H1 (cell line): ENCODE measurements at regions not wholly inside any gene's neighbourhood (a gene's known extent, or its start where the extent isn't known, plus 50 kb on each side); places are given as distances from the start of the nearest gene placed in this dataset.
A peak's percentile ranks its signal among the peaks of the same experiment; 100 is the strongest.

Experiments
- CTCF ChIA-PET: fragments of 300-600 bp; sonication (Branson Sonifier 250); formaldehyde crosslinking; loops from one replicate; lab custom pipeline; 2021; ENCODE audit not compliant: partially characterized antibody; lab: Charles Lee
- POLR2A ChIA-PET: fragments of 300-600 bp; sonication (Branson Sonifier 250); formaldehyde crosslinking; loops from one replicate; lab custom pipeline; 2021; ENCODE audit warnings: inconsistent platforms; ENCODE audit not compliant: partially characterized antibody; lab: Charles Lee
- DNase-seq, 2 experiments: peaks; one replicate each; pipeline versions ENCODE4 v3.0.0 to v3.0.0-alpha.2; 2010 to 2022; ENCODE audit warnings: low spot score in 2 of 2, low read depth in 1 of 2, mixed read lengths in 1 of 2
- FAIRE-seq: peaks from 2 replicates; lab custom pipeline; 2011; peaks lifted over from hg19 to GRCh38; lab: Jason Lieb, UNC
- H2AFZ ChIP-seq: 2 replicates; pipeline ENCODE4 v1.8.1; 2012; ENCODE audit warnings: low read length, inconsistent platforms
- H2AK5ac ChIP-seq: 2 replicates; pipeline ENCODE4 v1.6.1; 2013; ENCODE audit warnings: low read depth, low read length
- H2BK120ac ChIP-seq: replicated peaks from 2 replicates; pipeline ENCODE3; 2013; ENCODE audit warnings: low read depth, low read length, inconsistent platforms
- H2BK12ac ChIP-seq: 2 replicates; pipeline ENCODE4 v1.6.1; 2013; ENCODE audit warnings: low read depth, low read length
- H2BK15ac ChIP-seq: 2 replicates; pipeline ENCODE4 v1.6.1; 2013; ENCODE audit warnings: low read length
- H2BK20ac ChIP-seq: 2 replicates; pipeline ENCODE4 v1.6.1; 2013; ENCODE audit warnings: low read length
- H2BK5ac ChIP-seq: 2 replicates; pipeline ENCODE4 v1.6.1; 2013; ENCODE audit warnings: low read depth, low read length
- H3K14ac ChIP-seq: 2 replicates; pipeline ENCODE4 v1.6.1; 2013; ENCODE audit warnings: inconsistent platforms; ENCODE audit not compliant: insufficient read length
- H3K18ac ChIP-seq: 2 replicates; pipeline ENCODE4 v1.6.1; 2013; ENCODE audit warnings: low read length; ENCODE audit errors: extremely low read depth
- H3K23ac ChIP-seq: 2 replicates; pipeline ENCODE4 v1.6.1; 2013; ENCODE audit warnings: inconsistent platforms; ENCODE audit not compliant: insufficient read length
- H3K23me2 ChIP-seq: 2 replicates; pipeline ENCODE4 v1.6.1; 2013; ENCODE audit warnings: low read depth, low read length
- H3K27ac ChIP-seq: 2 replicates; pipeline ENCODE4 v1.6.1; 2011; ENCODE audit warnings: low read depth, low read length, inconsistent platforms
- H3K27me3 ChIP-seq, 4 experiments: replicated peaks in 1 of 4; 1 replicate in 1 of 4; 2 replicates in 3 of 4; pipeline versions ENCODE4 v1.6.1 to v1.8.1; 2011 to 2013; ENCODE audit warnings: low read length in 3 of 4, mild to moderate bottlenecking in 3 of 4, inconsistent platforms in 2 of 4, mixed read lengths in 2 of 4, moderate library complexity in 1 of 4; ENCODE audit not compliant: control insufficient read depth in 3 of 4, insufficient read depth in 3 of 4; ENCODE audit errors: extremely low read depth in 1 of 4
- H3K36me3 ChIP-seq, 4 experiments: 2 replicates each; pipeline versions ENCODE4 v1.6.1 to v1.8.1; 2011 to 2013; ENCODE audit warnings: mild to moderate bottlenecking in 4 of 4, low read length in 3 of 4, moderate library complexity in 2 of 4, control low read depth in 1 of 4, inconsistent platforms in 1 of 4; ENCODE audit not compliant: insufficient read depth in 4 of 4, control insufficient read depth in 2 of 4
- H3K4ac ChIP-seq: replicated peaks from 2 replicates; pipeline ENCODE3; 2013; ENCODE audit warnings: low read length, low read depth, mixed read lengths, inconsistent platforms; ENCODE audit not compliant: insufficient read length
- H3K4me1 ChIP-seq, 4 experiments: replicated peaks in 1 of 4; 1 replicate in 1 of 4; 2 replicates in 3 of 4; pipeline versions ENCODE4 v1.6.1 to v1.8.1; 2011 to 2013; ENCODE audit warnings: low read length in 3 of 4, inconsistent platforms in 2 of 4, mixed read lengths in 1 of 4; ENCODE audit not compliant: insufficient read depth in 4 of 4, control insufficient read depth in 3 of 4
- H3K4me2 ChIP-seq, 2 experiments: 2 replicates each; pipeline versions ENCODE4 v1.6.1 to v1.8.1; 2011 to 2013; ENCODE audit warnings: low read depth in 2 of 2, low read length in 2 of 2, control low read depth in 1 of 2, inconsistent platforms in 1 of 2, mild to moderate bottlenecking in 1 of 2; ENCODE audit not compliant: insufficient read depth in 1 of 2
- H3K4me3 ChIP-seq, 4 experiments: fragments of 200-600, 300-600 bp in 1 of 4; sonication (generic), shearing (Covaris generic), sonication (Bioruptor Twin) in 1 of 4; 2 replicates each; pipeline versions ENCODE4 v1.5.1 to v1.8.1; 2011 to 2016; ENCODE audit warnings: low read length in 4 of 4, low read depth in 3 of 4, control low read depth in 2 of 4, inconsistent platforms in 2 of 4, mild to moderate bottlenecking in 2 of 4, mixed read lengths in 1 of 4, moderate library complexity in 1 of 4; ENCODE audit not compliant: insufficient read depth in 2 of 4; ENCODE audit errors: extremely low read depth in 1 of 4
- H3K56ac ChIP-seq: replicated peaks from 2 replicates; pipeline ENCODE3; 2013; ENCODE audit warnings: low read depth, mild to moderate bottlenecking, mixed read lengths, low read length, inconsistent platforms; ENCODE audit not compliant: insufficient read length
- H3K79me1 ChIP-seq: 2 replicates; pipeline ENCODE4 v1.6.1; 2013; ENCODE audit warnings: low read depth, low read length, control low read depth
- H3K79me2 ChIP-seq, 2 experiments: 2 replicates each; pipeline versions ENCODE4 v1.6.1 to v1.8.1; 2012 to 2013; ENCODE audit warnings: low read length in 2 of 2, mild to moderate bottlenecking in 2 of 2, inconsistent platforms in 1 of 2; ENCODE audit not compliant: insufficient read depth in 2 of 2, control insufficient read depth in 1 of 2
- H3K9ac ChIP-seq, 4 experiments: replicated peaks in 1 of 4; 1 replicate in 1 of 4; 2 replicates in 3 of 4; pipeline versions ENCODE4 v1.6.1 to v1.8.1; 2011 to 2013; ENCODE audit warnings: low read depth in 3 of 4, low read length in 3 of 4, control low read depth in 2 of 4, mild to moderate bottlenecking in 2 of 4, moderate library complexity in 2 of 4, inconsistent platforms in 1 of 4; ENCODE audit errors: extremely low read depth in 1 of 4
- H3K9me3 ChIP-seq, 2 experiments: 2 replicates each; pipeline versions ENCODE4 v1.6.1 to v1.8.1; 2012 to 2013; ENCODE audit warnings: mild to moderate bottlenecking in 2 of 2, moderate library complexity in 2 of 2, control low read depth in 1 of 2, inconsistent platforms in 1 of 2, low read depth in 1 of 2, low read length in 1 of 2, mixed read lengths in 1 of 2; ENCODE audit not compliant: insufficient read depth in 2 of 2
- H4K20me1 ChIP-seq, 2 experiments: replicated peaks in 1 of 2; 2 replicates each; pipeline versions ENCODE3 to v1.8.1; 2011 to 2013; ENCODE audit warnings: inconsistent platforms in 2 of 2, low read length in 2 of 2, mild to moderate bottlenecking in 1 of 2; ENCODE audit not compliant: insufficient read depth in 2 of 2, control insufficient read depth in 1 of 2
- H4K5ac ChIP-seq: 2 replicates; pipeline ENCODE4 v1.6.1; 2013; ENCODE audit warnings: low read length, low read depth, mixed read lengths, inconsistent platforms; ENCODE audit not compliant: insufficient read length
- H4K8ac ChIP-seq: 2 replicates; pipeline ENCODE4 v1.8.0; 2013; ENCODE audit warnings: mild to moderate bottlenecking, moderate library complexity, low read length, inconsistent platforms; ENCODE audit not compliant: insufficient read depth; ENCODE audit errors: extremely low read depth
- H4K91ac ChIP-seq: replicated peaks from 2 replicates; pipeline ENCODE3; 2013; ENCODE audit warnings: low read length, mixed read lengths, inconsistent platforms; ENCODE audit not compliant: insufficient read length
- ASH2L ChIP-seq: fragments of 200-600, 300-600 bp; sonication (generic); IDR thresholded peaks from one replicate; pipeline ENCODE4 v1.7.1; 2017; ENCODE audit warnings: low read length
- BCL11A ChIP-seq, 2 experiments: IDR thresholded peaks; one replicate each; pipeline ENCODE4 v1.6.1; 2011; ENCODE audit warnings: low read depth in 2 of 2, low read length in 2 of 2, mild to moderate bottlenecking in 2 of 2
- FOSL1 ChIP-seq: IDR thresholded peaks from 2 replicates; pipeline ENCODE4 v1.6.1; 2011; ENCODE audit warnings: mild to moderate bottlenecking, low read depth, low read length, moderate library complexity; ENCODE audit not compliant: insufficient read depth
- GTF2F1 ChIP-seq: IDR thresholded peaks from 2 replicates; pipeline ENCODE4 v1.6.1; 2012; ENCODE audit warnings: low read depth, low read length, improper control_type of control experiment, borderline replicate concordance
- JUN ChIP-seq: IDR thresholded peaks from 2 replicates; pipeline ENCODE4 v1.6.1; 2011; ENCODE audit warnings: low read depth, mild to moderate bottlenecking, improper control_type of control experiment, low read length
- MAFK ChIP-seq: IDR thresholded peaks from 2 replicates; pipeline ENCODE4 v1.6.1; 2012; ENCODE audit warnings: low read depth, mild to moderate bottlenecking, improper control_type of control experiment, low read length
- PHF8 ChIP-seq: fragments of 200-600 bp; sonication (generic); conservative IDR thresholded peaks from 2 replicates; pipeline ENCODE4 v1.7.1; 2012; ENCODE audit warnings: low read depth, mild to moderate bottlenecking, inconsistent platforms, low read length, moderate library complexity
- POLR2AphosphoS5 ChIP-seq: IDR thresholded peaks from 2 replicates; pipeline ENCODE4 v1.6.1; 2011; ENCODE audit warnings: low read depth, low read length
- RXRA ChIP-seq: IDR thresholded peaks from 2 replicates; pipeline ENCODE4 v1.6.1; 2011; ENCODE audit warnings: low read depth, mild to moderate bottlenecking, low read length, moderate library complexity; ENCODE audit not compliant: insufficient read depth
- WGBS, 2 experiments: shearing (Covaris generic) in 1 of 2; methylation state at CpG; one replicate each; pipeline versions ENCODE4 v1.1.6 to v1.1.7; 2013 to 2015; ENCODE audit warnings: low lambda C conversion rate in 2 of 2, mixed read lengths in 2 of 2, inconsistent platforms in 1 of 2, low coverage in 1 of 2, missing lambda C conversion rate in 1 of 2; ENCODE audit not compliant: insufficient replicate concordance in 2 of 2, insufficient coverage in 1 of 2, insufficient read length in 1 of 2; ENCODE audit errors: extremely low coverage in 1 of 2, missing lambda C conversion rate in 1 of 2; 5-methylcytosine and 5-hydroxymethylcytosine counted together

DNA sequence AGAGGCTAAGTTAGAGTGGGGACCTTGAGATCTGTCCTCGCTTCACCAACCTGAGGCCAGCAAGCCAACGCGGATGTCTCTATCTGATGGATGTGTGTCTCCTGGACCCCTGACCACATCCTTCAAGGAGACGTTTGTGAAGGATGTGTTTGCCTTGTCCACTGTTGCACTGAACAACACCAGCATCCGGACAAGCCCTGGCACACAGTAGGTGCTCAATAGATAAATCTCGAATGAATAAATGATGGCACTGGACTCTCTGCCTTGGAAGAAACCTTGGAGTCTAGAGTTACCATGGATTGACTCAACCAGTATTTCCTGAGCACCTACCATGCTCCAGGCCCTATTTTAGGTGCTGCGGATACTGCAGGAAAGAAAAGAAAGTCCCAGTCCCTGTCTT is 97.7 kb upstream of the PTPN1 start:
- peak overlapping the region; percentile 68 for H3K18ac ChIP-seq
- no peak for TF ChIP-seq MAFK
- no peak for TF ChIP-seq JUN
- no peak for TF ChIP-seq FOSL1
- no peak for TF ChIP-seq BCL11A (IDR thresholded peaks at IDR 0.05; ENCODE audit: low read depth in 2 of 2, low read length in 2 of 2)
- no peak for TF ChIP-seq GTF2F1
- TF ChIP-seq RXRA: no peak
- TF ChIP-seq PHF8: no peak
- TF ChIP-seq POLR2AphosphoS5: no peak
- TF ChIP-seq ASH2L: no peak
- no peak overlapping the region for H3K4ac ChIP-seq
- H3K14ac ChIP-seq: no peak overlapping the region
- no peaks in the 10 kb centered on the region for H3K36me3 ChIP-seq
- CTCF ChIA-PET: interaction anchor here (1.2 kb wide), 1 partner anchor 10 kb away, joined by 6 read pairs; no protein-coding TSS in a partner anchor
- H3K9me3 ChIP-seq: peaks cover 10% of the 10 kb centered on the region in 2 experiments; a peak in 3 of 4 replicates
- H4K8ac ChIP-seq: no peak overlapping the region
- H3K23ac ChIP-seq: no peak overlapping the region
- H3K27ac ChIP-seq: no peak overlapping the region
- 0 out of 2 replicates have a peak overlapping the region, but pooled peaks have one; percentile 16 for H2AK5ac ChIP-seq
- peaks cover 3 to 15% (median 7%) of the 10 kb centered on the region in 4 experiments; a peak in 6 of 7 replicates for H3K4me1 ChIP-seq
- WGBS, 2 experiments: 83% methylated on average over 7 of the region's 7 CpGs; no CpG with 5 or more reads in 1 of the 2 experiments
- H3K23me2 ChIP-seq: no peaks in the 10 kb centered on the region
- no peaks in the 10 kb centered on the region for H4K20me1 ChIP-seq
- POLR2A ChIA-PET: interaction anchor here (1.5 kb wide), 1 partner anchor 9 kb away, joined by 4 read pairs; no protein-coding TSS in a partner anchor
- H2BK5ac ChIP-seq: 0 out of 2 replicates have a peak overlapping the region, but pooled peaks have one; percentile 44
- H3K79me2 ChIP-seq: no peaks in the 10 kb centered on the region
- H2BK120ac ChIP-seq: peak overlapping the region; percentile 59
- DNase-seq (no peak), FAIRE-seq (no peak)
- H3K4me2 ChIP-seq: peak overlapping the region; percentile 9 to 24; a peak in 2 of 4 replicates
- no peak overlapping the region; the same call in 1 of the 2 replicates for H2BK15ac ChIP-seq
- H3K79me1 ChIP-seq: no peaks in the 10 kb centered on the region
- no peaks in the 10 kb centered on the region; a peak in 1 of 7 replicates for H3K27me3 ChIP-seq
- no peak overlapping the region for H3K4me3 ChIP-seq
- H2AFZ ChIP-seq: no peak overlapping the region
- H3K9ac ChIP-seq: no peak overlapping the region; a peak in 1 of 7 replicates
- H4K5ac ChIP-seq: no peak overlapping the region
- peak overlapping the region; percentile 66; the same call in 1 of the 2 replicates for H2BK20ac ChIP-seq
- no peak overlapping the region for H3K56ac ChIP-seq
- H4K91ac ChIP-seq: no peak overlapping the region
- H2BK12ac ChIP-seq: peak overlapping the region; percentile 50; the same call in 1 of the 2 replicates
